Mesenchymal stem cell (in vitro differentiated cells and primary cell): ENCODE measurements at regions not wholly inside any gene's neighbourhood (a gene's known extent, or its start where the extent isn't known, plus 50 kb on each side); places are given as distances from the start of the nearest gene placed in this dataset.
A peak's percentile ranks its signal among the peaks of the same experiment; 100 is the strongest.

ENCODE experiments used
- DNase-seq: peaks from one replicate; pipeline ENCODE4 v3.0.0-alpha.2; 2013
- H2AFZ ChIP-seq: one replicate; pipeline ENCODE4 v1.6.1; 2013; ENCODE audit warnings: low read depth, mild to moderate bottlenecking, control low read depth, inconsistent platforms, low read length, moderate library complexity
- H2AK5ac ChIP-seq: 2 replicates; pipeline ENCODE4 v1.6.1; 2013; ENCODE audit warnings: low read length, moderate library complexity, mild to moderate bottlenecking, inconsistent platforms; ENCODE audit not compliant: severe bottlenecking
- H2BK120ac ChIP-seq: one replicate; pipeline ENCODE4 v1.6.1; 2013; ENCODE audit warnings: low read depth, mild to moderate bottlenecking, inconsistent platforms, low read length, moderate library complexity
- H2BK12ac ChIP-seq, 2 experiments: one replicate each; pipeline ENCODE4 v1.6.1; 2013; ENCODE audit warnings: inconsistent platforms in 2 of 2, low read length in 2 of 2, mild to moderate bottlenecking in 2 of 2, moderate library complexity in 2 of 2, control low read depth in 1 of 2
- H2BK15ac ChIP-seq: one replicate; pipeline ENCODE4 v1.6.1; 2013; ENCODE audit warnings: mild to moderate bottlenecking, low read depth, inconsistent platforms; ENCODE audit not compliant: poor library complexity, severe bottlenecking
- H2BK5ac ChIP-seq: 2 replicates; pipeline ENCODE4 v1.6.1; 2013; ENCODE audit warnings: low read depth, mild to moderate bottlenecking, low read length, control low read depth, inconsistent platforms; ENCODE audit not compliant: poor library complexity, severe bottlenecking
- H3K14ac ChIP-seq, 2 experiments: one replicate each; pipeline ENCODE4 v1.6.1; 2013; ENCODE audit warnings: inconsistent platforms in 2 of 2, low read length in 2 of 2, control low read depth in 1 of 2, mild to moderate bottlenecking in 1 of 2, moderate library complexity in 1 of 2
- H3K18ac ChIP-seq, 2 experiments: one replicate each; pipeline ENCODE4 v1.6.1; 2013; ENCODE audit warnings: inconsistent platforms in 2 of 2, low read length in 2 of 2, control low read depth in 1 of 2, low read depth in 1 of 2, mild to moderate bottlenecking in 1 of 2
- H3K23ac ChIP-seq, 2 experiments: one replicate each; pipeline ENCODE4 v1.6.1; 2013; ENCODE audit warnings: inconsistent platforms in 2 of 2, low read length in 2 of 2, mild to moderate bottlenecking in 2 of 2, moderate library complexity in 2 of 2, control low read depth in 1 of 2
- H3K27ac ChIP-seq: 2 replicates; pipeline ENCODE4 v1.5.1; 2013; ENCODE audit warnings: mild to moderate bottlenecking, moderate library complexity, low read length, control low read depth, inconsistent platforms; ENCODE audit not compliant: poor library complexity, severe bottlenecking
- H3K27me3 ChIP-seq, 2 experiments: 2 replicates each; pipeline versions ENCODE4 v1.6.1 to v1.7.0; 2013; ENCODE audit warnings: low read length in 2 of 2, mild to moderate bottlenecking in 2 of 2, moderate library complexity in 2 of 2, control low read depth in 1 of 2, inconsistent platforms in 1 of 2; ENCODE audit not compliant: control insufficient read depth in 1 of 2, insufficient read depth in 1 of 2
- H3K36me3 ChIP-seq, 2 experiments: 2 replicates each; pipeline versions ENCODE4 v1.6.1 to v1.7.0; 2013; ENCODE audit warnings: low read length in 2 of 2, control low read depth in 1 of 2, inconsistent platforms in 1 of 2, low read depth in 1 of 2, mild to moderate bottlenecking in 1 of 2; ENCODE audit not compliant: insufficient read depth in 2 of 2, control insufficient read depth in 1 of 2
- H3K4ac ChIP-seq, 2 experiments: one replicate each; pipeline ENCODE4 v1.6.1; 2013; ENCODE audit warnings: inconsistent platforms in 2 of 2, low read length in 2 of 2, mild to moderate bottlenecking in 2 of 2, moderate library complexity in 2 of 2, control low read depth in 1 of 2, low read depth in 1 of 2
- H3K4me1 ChIP-seq: 2 replicates; pipeline ENCODE4 v1.6.1; 2013; ENCODE audit warnings: low read depth, low read length, control low read depth; ENCODE audit not compliant: control insufficient read depth, insufficient read depth
- H3K4me2 ChIP-seq: 2 replicates; pipeline ENCODE4 v1.6.1; 2013; ENCODE audit warnings: low read length, mild to moderate bottlenecking, inconsistent platforms; ENCODE audit not compliant: poor library complexity, severe bottlenecking
- H3K4me3 ChIP-seq, 2 experiments: 2 replicates each; pipeline versions ENCODE4 v1.5.1 to v1.7.0; 2013; ENCODE audit warnings: low read length in 2 of 2, mild to moderate bottlenecking in 2 of 2, control low read depth in 1 of 2, low read depth in 1 of 2; ENCODE audit not compliant: insufficient read depth in 1 of 2
- H3K79me1 ChIP-seq: replicated peaks from 2 replicates; pipeline ENCODE4 v1.6.1; 2013; ENCODE audit warnings: mild to moderate bottlenecking, control low read depth, low read length, inconsistent platforms; ENCODE audit not compliant: poor library complexity, severe bottlenecking
- H3K9ac ChIP-seq: 2 replicates; pipeline ENCODE4 v1.7.0; 2013; ENCODE audit warnings: mild to moderate bottlenecking, low read length, moderate library complexity
- H3K9me3 ChIP-seq: 2 replicates; pipeline ENCODE4 v1.7.0; 2013; ENCODE audit warnings: mild to moderate bottlenecking, low read length; ENCODE audit not compliant: control insufficient read depth
- H4K8ac ChIP-seq: one replicate; pipeline ENCODE4 v1.6.1; 2013; ENCODE audit warnings: inconsistent platforms, mild to moderate bottlenecking, low read length, moderate library complexity
- H4K91ac ChIP-seq: one replicate; pipeline ENCODE4 v1.6.1; 2013; ENCODE audit warnings: mild to moderate bottlenecking, low read length, inconsistent platforms
- WGBS: methylation state at CpG from one replicate; pipeline ENCODE4 v1.1.7; 2013; ENCODE audit warnings: mixed read lengths; 5-methylcytosine and 5-hydroxymethylcytosine counted together

GRCh38 chr2:217444509-217444908, 558.3 kb downstream of the TNS1 start:
- H2BK15ac ChIP-seq, result no peak overlapping the region
- H3K4ac ChIP-seq, result no peak overlapping the region
- no peak overlapping the region for H4K8ac ChIP-seq
- H3K23ac ChIP-seq, result no peak overlapping the region
- H3K79me1 ChIP-seq, result no peaks in the 10 kb centered on the region
- no peak overlapping the region for H3K27ac ChIP-seq
- no peak overlapping the region for H4K91ac ChIP-seq
- no peaks in the 10 kb centered on the region for H3K36me3 ChIP-seq
- H2BK5ac ChIP-seq, result no peak overlapping the region
- H2AK5ac ChIP-seq, result no peak overlapping the region
- H3K4me1 ChIP-seq, result peaks cover 7% of the 10 kb centered on the region
- H3K18ac ChIP-seq, result peak overlapping the region in 1 of 2 experiments; percentile 11
- no peak overlapping the region for H2BK120ac ChIP-seq
- H3K14ac ChIP-seq, result no peak overlapping the region
- DNase-seq, result no peak
- H3K9ac ChIP-seq, result no peak overlapping the region
- no peak overlapping the region for H3K4me3 ChIP-seq
- no peak overlapping the region for H2BK12ac ChIP-seq
- no peak overlapping the region for H3K4me2 ChIP-seq
- no peak overlapping the region for H2AFZ ChIP-seq
- no peaks in the 10 kb centered on the region for H3K27me3 ChIP-seq
- no peaks in the 10 kb centered on the region for H3K9me3 ChIP-seq

- H3K27me3 ChIP-seq, result no peaks in the 10 kb centered on the region
- WGBS, result 100% methylated on average over 1 of the region's 1 CpG
- no peak overlapping the region for H4K91ac ChIP-seq
- no peak overlapping the region for H2BK15ac ChIP-seq
- H3K79me1 ChIP-seq, result no peaks in the 10 kb centered on the region
- H3K23ac ChIP-seq, result no peak overlapping the region
- DNase-seq, result no peak
- H2BK5ac ChIP-seq, result no peak overlapping the region
- H3K4me1 ChIP-seq, result peaks cover 7% of the 10 kb centered on the region
- H3K4me3 ChIP-seq, result no peak overlapping the region
- H2AK5ac ChIP-seq, result no peak overlapping the region
- H2BK12ac ChIP-seq, result no peak overlapping the region
- H4K8ac ChIP-seq, result no peak overlapping the region
- no peak overlapping the region for H3K4me2 ChIP-seq
- no peak overlapping the region for H3K4ac ChIP-seq
- H2AFZ ChIP-seq, result no peak overlapping the region
- no peak overlapping the region for H3K18ac ChIP-seq
- no peaks in the 10 kb centered on the region for H3K9me3 ChIP-seq
- H3K14ac ChIP-seq, result no peak overlapping the region
- no peak overlapping the region for H2BK120ac ChIP-seq
- no peak overlapping the region for H3K9ac ChIP-seq
- H3K36me3 ChIP-seq, result no peaks in the 10 kb centered on the region
- no peak overlapping the region for H3K27ac ChIP-seq
Measured at GRCh38 chr2:217443601-217444000, 559.2 kb downstream of the TNS1 start.

GRCh38 chr2:217440000-217440399, 562.8 kb downstream of the TNS1 start:
- H3K18ac ChIP-seq, result no peak overlapping the region
- no peaks in the 10 kb centered on the region for H3K36me3 ChIP-seq
- no peak overlapping the region for H2AK5ac ChIP-seq
- peaks cover 7% of the 10 kb centered on the region for H3K4me1 ChIP-seq
- no peak overlapping the region for H3K14ac ChIP-seq
- H3K27ac ChIP-seq, result no peak overlapping the region
- no peak overlapping the region for H2BK15ac ChIP-seq
- H3K23ac ChIP-seq, result no peak overlapping the region
- H3K4ac ChIP-seq, result no peak overlapping the region
- H3K4me2 ChIP-seq, result no peak overlapping the region
- H2BK5ac ChIP-seq, result no peak overlapping the region
- H3K9me3 ChIP-seq, result no peaks in the 10 kb centered on the region
- no peak overlapping the region for H4K91ac ChIP-seq
- DNase-seq, result peak; percentile 41
- WGBS, result 93% methylated on average over 1 of the region's 1 CpG
- H2AFZ ChIP-seq, result no peak overlapping the region
- H2BK120ac ChIP-seq, result no peak overlapping the region
- H3K9ac ChIP-seq, result peak overlapping the region; percentile 25
- no peak overlapping the region for H4K8ac ChIP-seq
- no peaks in the 10 kb centered on the region for H3K79me1 ChIP-seq
- H3K4me3 ChIP-seq, result no peak overlapping the region
- no peaks in the 10 kb centered on the region for H3K27me3 ChIP-seq
- no peak overlapping the region for H2BK12ac ChIP-seq

- Histone ChIP-seq H3K18ac (no peak overlapping the region), H2BK120ac (no peak overlapping the region), H4K8ac (no peak overlapping the region), H3K27me3 (no peaks in the 10 kb centered on the region), H2BK5ac (no peak overlapping the region), H2BK15ac (no peak overlapping the region), H3K79me1 (no peaks in the 10 kb centered on the region), H3K4ac (no peak overlapping the region), H4K91ac (no peak overlapping the region), H3K4me2 (no peak overlapping the region), H2BK12ac (no peak overlapping the region), H3K23ac (no peak overlapping the region), H3K4me3 (no peak overlapping the region), H2AFZ (no peak overlapping the region), H3K14ac (no peak overlapping the region), H3K9me3 (no peaks in the 10 kb centered on the region), H3K9ac (no peak overlapping the region), H3K36me3 (no peaks in the 10 kb centered on the region), H3K4me1 (peaks cover 12% of the 10 kb centered on the region), H2AK5ac (no peak overlapping the region), H3K27ac (no peak overlapping the region)
- DNase-seq, result no peak
- WGBS, result 100% methylated on average over 1 of the region's 1 CpG
Measured at GRCh38 chr2:217438821-217439220, 564.0 kb downstream of the TNS1 start.
